ENCODE measurements at regions not wholly inside any gene's neighbourhood (a gene's known extent, or its start where the extent isn't known, plus 50 kb on each side); places are given as distances from the start of the nearest gene placed in this dataset.
"Not testable (repeated sequence)": the region's sequence is repeated elsewhere in the genome, so short reads cannot be mapped to it uniquely, and the experiment has no call there.

- TF ChIP-seq CTCF (conservative IDR thresholded peaks at IDR 0.05) (no peak), EZH2 (IDR thresholded peaks at IDR 0.05; ENCODE audit: low read depth) (no peak)
- ChIA-PET POLR2A (ENCODE audit: unreplicated experiment) (no interaction called here), CTCF (no interaction called here)
- no peaks in the 10 kb centered on the region for H3K9me2 ChIP-seq (ENCODE audit: insufficient read depth)
- H3F3A ChIP-seq (ENCODE audit: insufficient read depth, low read depth): no peaks in the 10 kb centered on the region
- no TSS peak for BruUV-seq (replicated peaks)
- H3K4me2 ChIP-seq: no peak overlapping the region
- no peaks in the 10 kb centered on the region for H3K4me1 ChIP-seq (replicated peaks; ENCODE audit: insufficient read depth)
- DNase-seq: no peak
- H2AFZ ChIP-seq: no peak overlapping the region
- no peaks in the 10 kb centered on the region for H3K79me2 ChIP-seq (ENCODE audit: low read depth)
- intact Hi-C loops (cut with micrococcal nuclease; ENCODE audit: unreplicated experiment): no loop called here
- no peaks in the 10 kb centered on the region for H4K20me1 ChIP-seq (ENCODE audit: insufficient read depth)
- no peak overlapping the region for H3K27ac ChIP-seq
- H3K27me3 ChIP-seq (ENCODE audit: insufficient read depth, low read depth): no peaks in the 10 kb centered on the region
- H3K4me3 ChIP-seq: no peak overlapping the region
- H3K9me3 ChIP-seq (ENCODE audit: insufficient read depth, low read depth): no peaks in the 10 kb centered on the region
- no peaks in the 10 kb centered on the region for H3K36me3 ChIP-seq (ENCODE audit: low read depth)
Observed at GRCh38 chr2:189312211-189312610, 129.1 kb upstream of the WDR75 start.

- no peak overlapping the region for H3K4me3 ChIP-seq
- H3K9me2 ChIP-seq (ENCODE audit: insufficient read depth): no peaks in the 10 kb centered on the region
- H2AFZ ChIP-seq: no peak overlapping the region
- no TSS peak for BruUV-seq (replicated peaks)
- no peaks in the 10 kb centered on the region for H3K27me3 ChIP-seq (ENCODE audit: insufficient read depth, low read depth)
- no peaks in the 10 kb centered on the region for H3F3A ChIP-seq (ENCODE audit: insufficient read depth, low read depth)
- ChIA-PET POLR2A (ENCODE audit: unreplicated experiment) (no interaction called here), CTCF (no interaction called here)
- TF ChIP-seq EZH2 (IDR thresholded peaks at IDR 0.05; ENCODE audit: low read depth) (no peak), CTCF (conservative IDR thresholded peaks at IDR 0.05) (no peak)
- no peaks in the 10 kb centered on the region for H3K9me3 ChIP-seq (ENCODE audit: insufficient read depth, low read depth)
- no peak overlapping the region for H3K27ac ChIP-seq
- no peaks in the 10 kb centered on the region for H4K20me1 ChIP-seq (ENCODE audit: insufficient read depth)
- H3K4me2 ChIP-seq: no peak overlapping the region
- intact Hi-C loops (cut with micrococcal nuclease; ENCODE audit: unreplicated experiment): no loop called here
- no peaks in the 10 kb centered on the region for H3K4me1 ChIP-seq (replicated peaks; ENCODE audit: insufficient read depth)
- H3K36me3 ChIP-seq (ENCODE audit: low read depth): no peaks in the 10 kb centered on the region
- H3K79me2 ChIP-seq (ENCODE audit: low read depth): no peaks in the 10 kb centered on the region
- DNase-seq: no peak
Observed at GRCh38 chr2:189312643-189313042, 128.6 kb upstream of the WDR75 start.

GRCh38 chr2:189318761-189319160 is 122.5 kb upstream of the WDR75 start:
- Histone ChIP-seq H3K4me2 (no peak overlapping the region), H4K20me1 (ENCODE audit: insufficient read depth) (no peaks in the 10 kb centered on the region), H3K27me3 (ENCODE audit: insufficient read depth, low read depth) (no peaks in the 10 kb centered on the region), H3K36me3 (ENCODE audit: low read depth) (no peaks in the 10 kb centered on the region), H3K79me2 (ENCODE audit: low read depth) (no peaks in the 10 kb centered on the region), H3K4me3 (no peak overlapping the region), H3K4me1 (replicated peaks; ENCODE audit: insufficient read depth) (no peaks in the 10 kb centered on the region), H3F3A (ENCODE audit: insufficient read depth, low read depth) (no peaks in the 10 kb centered on the region), H3K9me3 (ENCODE audit: insufficient read depth, low read depth) (no peaks in the 10 kb centered on the region), H3K27ac (no peak overlapping the region), H2AFZ (no peak overlapping the region), H3K9me2 (ENCODE audit: insufficient read depth) (no peaks in the 10 kb centered on the region)
- TF ChIP-seq CTCF (conservative IDR thresholded peaks at IDR 0.05) (no peak), EZH2 (IDR thresholded peaks at IDR 0.05; ENCODE audit: low read depth) (no peak)
- no TSS peak for BruUV-seq (replicated peaks)
- ChIA-PET CTCF (no interaction called here), POLR2A (ENCODE audit: unreplicated experiment) (no interaction called here)
- intact Hi-C loops (cut with micrococcal nuclease; ENCODE audit: unreplicated experiment): no loop called here
- DNase-seq: no peak

GRCh38 chr2:189319424-189319823 is 121.8 kb upstream of the WDR75 start:
- DNase-seq; BruUV-seq (replicated peaks); H3K4me2 ChIP-seq; H3K4me3 ChIP-seq; H3K36me3 ChIP-seq (ENCODE audit: low read depth); H3K27ac ChIP-seq; H3K9me3 ChIP-seq (ENCODE audit: insufficient read depth, low read depth); CTCF ChIA-PET; intact Hi-C loops (cut with micrococcal nuclease; ENCODE audit: unreplicated experiment); H3K27me3 ChIP-seq (ENCODE audit: insufficient read depth, low read depth); H3F3A ChIP-seq (ENCODE audit: insufficient read depth, low read depth); H4K20me1 ChIP-seq (ENCODE audit: insufficient read depth); H2AFZ ChIP-seq; H3K4me1 ChIP-seq (replicated peaks; ENCODE audit: insufficient read depth); H3K79me2 ChIP-seq (ENCODE audit: low read depth); H3K9me2 ChIP-seq (ENCODE audit: insufficient read depth): not testable (repeated sequence)
- POLR2A ChIA-PET (ENCODE audit: unreplicated experiment): interaction anchor here (0.5 kb wide), 1 partner anchor 337 kb away, joined by 7 read pairs; no protein-coding TSS in a partner anchor

Measured in PC-9 (cell line).